LoVo (cell line): ENCODE measurements at regions not wholly inside any gene's neighbourhood (a gene's known extent, or its start where the extent isn't known, plus 50 kb on each side); places are given as distances from the start of the nearest gene placed in this dataset.
"Not testable (repeated sequence)": the region's sequence is repeated elsewhere in the genome, so short reads cannot be mapped to it uniquely, and the experiment has no call there.

Source experiments
- DNase-seq: peaks from one replicate; pipeline ENCODE4 v3.0.0-alpha.2; 2016; ENCODE audit warnings: low spot score

GRCh38 chr15:32536507-32537172 lies 56.6 kb upstream of the GOLGA8N start:
- DNase-seq, result peak; percentile 10

GRCh38 chr15:32536057-32536493 lies 57.2 kb upstream of the GOLGA8N start:
- DNase-seq, result not testable (repeated sequence)

GRCh38 chr15:32535150-32535898 lies 57.9 kb upstream of the GOLGA8N start:
- not testable (repeated sequence) for DNase-seq

- not testable (repeated sequence) for DNase-seq
Observed at GRCh38 chr15:32522900-32523299, 67.5 kb upstream of the GOLGA8O start.

- DNase-seq, result not testable (repeated sequence)
Observed at GRCh38 chr15:32522421-32522820, 67.0 kb upstream of the GOLGA8O start.

GRCh38 chr15:32518976-32519375 lies 63.5 kb upstream of the GOLGA8O start:
- not testable (repeated sequence) for DNase-seq

- not testable (repeated sequence) for DNase-seq
Observed at GRCh38 chr15:32518013-32518412, 62.6 kb upstream of the GOLGA8O start.

GRCh38 chr15:32516954-32517353 lies 61.5 kb upstream of the GOLGA8O start:
- not testable (repeated sequence) for DNase-seq

GRCh38 chr15:32513378-32513777 lies 57.9 kb upstream of the GOLGA8O start:
- DNase-seq, result not testable (repeated sequence)

- DNase-seq, result not testable (repeated sequence)
Observed at GRCh38 chr15:32510027-32510426, 54.6 kb upstream of the GOLGA8O start.

GRCh38 chr15:32508081-32508480 lies 52.6 kb upstream of the GOLGA8O start:
- DNase-seq, result not testable (repeated sequence)

- not testable (repeated sequence) for DNase-seq
Observed at GRCh38 chr15:32506787-32507186, 51.4 kb upstream of the GOLGA8O start.

GRCh38 chr15:32505633-32506032 lies 50.2 kb upstream of the GOLGA8O start:
- DNase-seq, result not testable (repeated sequence)
